Endothelial cell (in vitro differentiated cells): ENCODE measurements at regions not wholly inside any gene's neighbourhood (a gene's known extent, or its start where the extent isn't known, plus 50 kb on each side); places are given as distances from the start of the nearest gene placed in this dataset.

Experiments
- DNase-seq: peaks from one replicate; pipeline ENCODE4 v3.0.0; 2021; ENCODE audit warnings: low spot score
- H3K27ac Mint-ChIP-seq: one replicate; pipeline ENCODE4 v1.8.0; 2021; ENCODE audit warnings: mixed read lengths, inconsistent platforms; ENCODE audit not compliant: unreplicated experiment
- H3K27me3 Mint-ChIP-seq: one replicate; pipeline ENCODE4 v1.8.0; 2021; ENCODE audit warnings: mild to moderate bottlenecking, moderate library complexity, mixed read lengths, inconsistent platforms; ENCODE audit not compliant: unreplicated experiment
- H3K36me3 Mint-ChIP-seq: one replicate; pipeline ENCODE4 v1.8.0; 2021; ENCODE audit warnings: mild to moderate bottlenecking, low read depth, mixed read lengths, inconsistent platforms; ENCODE audit not compliant: unreplicated experiment
- H3K4me1 Mint-ChIP-seq: one replicate; pipeline ENCODE4 v1.8.0; 2021; ENCODE audit warnings: mild to moderate bottlenecking, mixed read lengths, inconsistent platforms; ENCODE audit not compliant: unreplicated experiment
- H3K4me3 Mint-ChIP-seq: one replicate; pipeline ENCODE4 v1.8.0; 2021; ENCODE audit warnings: mild to moderate bottlenecking, mixed read lengths, inconsistent platforms; ENCODE audit not compliant: unreplicated experiment
- H3K9me3 Mint-ChIP-seq: one replicate; pipeline ENCODE4 v1.8.0; 2021; ENCODE audit warnings: mixed read lengths, inconsistent platforms; ENCODE audit not compliant: unreplicated experiment
- CTCF ChIP-seq: fragments of 200-600 bp; sonication (generic); IDR thresholded peaks from one replicate; pipeline ENCODE4 v1.5.0; 2021; ENCODE audit warnings: antibody characterized with exemption; ENCODE audit not compliant: unreplicated experiment

- no peak overlapping the region for H3K27ac Mint-ChIP-seq
- DNase-seq: no peak
- H3K4me3 Mint-ChIP-seq: no peak overlapping the region
- peaks cover 16% of the 10 kb centered on the region for H3K9me3 Mint-ChIP-seq
- peaks cover 7% of the 10 kb centered on the region for H3K36me3 Mint-ChIP-seq
- TF ChIP-seq CTCF: no peak
- H3K27me3 Mint-ChIP-seq: peaks cover 2% of the 10 kb centered on the region
- H3K4me1 Mint-ChIP-seq: no peaks in the 10 kb centered on the region
Measured at GRCh38 chr11:101215069-101215468, 85.5 kb upstream of the PGR start.

GRCh38 chr11:101211407-101211975 lies 81.9 kb upstream of the PGR start:
- Mint-ChIP-seq H3K27ac (no peak overlapping the region), H3K36me3 (no peaks in the 10 kb centered on the region), H3K4me3 (no peak overlapping the region), H3K4me1 (no peaks in the 10 kb centered on the region), H3K27me3 (no peaks in the 10 kb centered on the region), H3K9me3 (peaks cover 9% of the 10 kb centered on the region)
- DNase-seq: no peak
- TF ChIP-seq CTCF: no peak

GRCh38 chr11:101202614-101203013 lies 73.0 kb upstream of the PGR start:
- H3K4me3 Mint-ChIP-seq: no peak overlapping the region
- H3K9me3 Mint-ChIP-seq: no peaks in the 10 kb centered on the region
- no peak for DNase-seq
- TF ChIP-seq CTCF: no peak
- no peaks in the 10 kb centered on the region for H3K27me3 Mint-ChIP-seq
- H3K4me1 Mint-ChIP-seq: no peaks in the 10 kb centered on the region
- H3K27ac Mint-ChIP-seq: no peak overlapping the region
- no peaks in the 10 kb centered on the region for H3K36me3 Mint-ChIP-seq

GRCh38 chr11:101199416-101199815 lies 69.8 kb upstream of the PGR start:
- no peak for DNase-seq
- H3K4me3 Mint-ChIP-seq: no peak overlapping the region
- TF ChIP-seq CTCF: no peak
- no peaks in the 10 kb centered on the region for H3K27me3 Mint-ChIP-seq
- no peaks in the 10 kb centered on the region for H3K36me3 Mint-ChIP-seq
- H3K9me3 Mint-ChIP-seq: no peaks in the 10 kb centered on the region
- no peaks in the 10 kb centered on the region for H3K4me1 Mint-ChIP-seq
- H3K27ac Mint-ChIP-seq: no peak overlapping the region

GRCh38 chr11:101195294-101195693 lies 65.7 kb upstream of the PGR start:
- no peaks in the 10 kb centered on the region for H3K4me1 Mint-ChIP-seq
- no peaks in the 10 kb centered on the region for H3K9me3 Mint-ChIP-seq
- TF ChIP-seq CTCF: no peak
- no peak for DNase-seq
- H3K36me3 Mint-ChIP-seq: no peaks in the 10 kb centered on the region
- H3K27me3 Mint-ChIP-seq: no peaks in the 10 kb centered on the region
- no peak overlapping the region for H3K4me3 Mint-ChIP-seq
- H3K27ac Mint-ChIP-seq: no peak overlapping the region
